ENCODE measurements at regions not wholly inside any gene's neighbourhood (a gene's known extent, or its start where the extent isn't known, plus 50 kb on each side); places are given as distances from the start of the nearest gene placed in this dataset.
"Not testable (repeated sequence)": the region's sequence is repeated elsewhere in the genome, so short reads cannot be mapped to it uniquely, and the experiment has no call there.

- TF ChIP-seq SMC3 (IDR thresholded peaks at IDR 0.05; ENCODE audit: low read depth, low read length); YY1 (IDR thresholded peaks at IDR 0.05; ENCODE audit: low read depth); JUND (IDR thresholded peaks at IDR 0.05); EZH2phosphoT487 (IDR thresholded peaks at IDR 0.05; ENCODE audit: borderline replicate concordance, low read depth); TAF1 (IDR thresholded peaks at IDR 0.05; ENCODE audit: borderline replicate concordance, low read depth, low read length): not testable (repeated sequence)
- TF ChIP-seq, protein P1, sequence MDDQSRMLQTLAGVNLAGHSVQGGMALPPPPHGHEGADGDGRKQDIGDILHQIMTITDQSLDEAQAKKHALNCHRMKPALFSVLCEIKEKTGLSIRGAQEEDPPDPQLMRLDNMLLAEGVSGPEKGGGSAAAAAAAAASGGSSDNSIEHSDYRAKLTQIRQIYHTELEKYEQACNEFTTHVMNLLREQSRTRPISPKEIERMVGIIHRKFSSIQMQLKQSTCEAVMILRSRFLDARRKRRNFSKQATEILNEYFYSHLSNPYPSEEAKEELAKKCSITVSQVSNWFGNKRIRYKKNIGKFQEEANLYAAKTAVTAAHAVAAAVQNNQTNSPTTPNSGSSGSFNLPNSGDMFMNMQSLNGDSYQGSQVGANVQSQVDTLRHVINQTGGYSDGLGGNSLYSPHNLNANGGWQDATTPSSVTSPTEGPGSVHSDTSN (IDR thresholded peaks at IDR 0.05), result not testable (repeated sequence)
These were observed 141.6 kb upstream of the MAN1A1 start for GRCh38 chr6:119491112-119491511.
